H1 (cell line): ENCODE measurements at regions not wholly inside any gene's neighbourhood (a gene's known extent, or its start where the extent isn't known, plus 50 kb on each side); places are given as distances from the start of the nearest gene placed in this dataset.

Source experiments
- CTCF ChIA-PET: fragments of 300-600 bp; sonication (Branson Sonifier 250); formaldehyde crosslinking; loops from one replicate; lab custom pipeline; 2021; ENCODE audit not compliant: partially characterized antibody; lab: Charles Lee
- POLR2A ChIA-PET: fragments of 300-600 bp; sonication (Branson Sonifier 250); formaldehyde crosslinking; loops from one replicate; lab custom pipeline; 2021; ENCODE audit warnings: inconsistent platforms; ENCODE audit not compliant: partially characterized antibody; lab: Charles Lee
- DNase-seq, 2 experiments: peaks; one replicate each; pipeline versions ENCODE4 v3.0.0 to v3.0.0-alpha.2; 2010 to 2022; ENCODE audit warnings: low spot score in 2 of 2, low read depth in 1 of 2, mixed read lengths in 1 of 2
- FAIRE-seq: peaks from 2 replicates; lab custom pipeline; 2011; peaks lifted over from hg19 to GRCh38; lab: Jason Lieb, UNC
- H2AFZ ChIP-seq: 2 replicates; pipeline ENCODE4 v1.8.1; 2012; ENCODE audit warnings: low read length, inconsistent platforms
- H2AK5ac ChIP-seq: 2 replicates; pipeline ENCODE4 v1.6.1; 2013; ENCODE audit warnings: low read depth, low read length
- H2BK120ac ChIP-seq: replicated peaks from 2 replicates; pipeline ENCODE3; 2013; ENCODE audit warnings: low read depth, low read length, inconsistent platforms
- H2BK12ac ChIP-seq: 2 replicates; pipeline ENCODE4 v1.6.1; 2013; ENCODE audit warnings: low read depth, low read length
- H2BK15ac ChIP-seq: 2 replicates; pipeline ENCODE4 v1.6.1; 2013; ENCODE audit warnings: low read length
- H2BK20ac ChIP-seq: 2 replicates; pipeline ENCODE4 v1.6.1; 2013; ENCODE audit warnings: low read length
- H2BK5ac ChIP-seq: 2 replicates; pipeline ENCODE4 v1.6.1; 2013; ENCODE audit warnings: low read depth, low read length
- H3K14ac ChIP-seq: 2 replicates; pipeline ENCODE4 v1.6.1; 2013; ENCODE audit warnings: inconsistent platforms; ENCODE audit not compliant: insufficient read length
- H3K18ac ChIP-seq: 2 replicates; pipeline ENCODE4 v1.6.1; 2013; ENCODE audit warnings: low read length; ENCODE audit errors: extremely low read depth
- H3K23ac ChIP-seq: 2 replicates; pipeline ENCODE4 v1.6.1; 2013; ENCODE audit warnings: inconsistent platforms; ENCODE audit not compliant: insufficient read length
- H3K23me2 ChIP-seq: 2 replicates; pipeline ENCODE4 v1.6.1; 2013; ENCODE audit warnings: low read depth, low read length
- H3K27ac ChIP-seq: 2 replicates; pipeline ENCODE4 v1.6.1; 2011; ENCODE audit warnings: low read depth, low read length, inconsistent platforms
- H3K27me3 ChIP-seq, 4 experiments: replicated peaks in 1 of 4; 1 replicate in 1 of 4; 2 replicates in 3 of 4; pipeline versions ENCODE4 v1.6.1 to v1.8.1; 2011 to 2013; ENCODE audit warnings: low read length in 3 of 4, mild to moderate bottlenecking in 3 of 4, inconsistent platforms in 2 of 4, mixed read lengths in 2 of 4, moderate library complexity in 1 of 4; ENCODE audit not compliant: control insufficient read depth in 3 of 4, insufficient read depth in 3 of 4; ENCODE audit errors: extremely low read depth in 1 of 4
- H3K36me3 ChIP-seq, 4 experiments: 2 replicates each; pipeline versions ENCODE4 v1.6.1 to v1.8.1; 2011 to 2013; ENCODE audit warnings: mild to moderate bottlenecking in 4 of 4, low read length in 3 of 4, moderate library complexity in 2 of 4, control low read depth in 1 of 4, inconsistent platforms in 1 of 4; ENCODE audit not compliant: insufficient read depth in 4 of 4, control insufficient read depth in 2 of 4
- H3K4ac ChIP-seq: replicated peaks from 2 replicates; pipeline ENCODE3; 2013; ENCODE audit warnings: low read length, low read depth, mixed read lengths, inconsistent platforms; ENCODE audit not compliant: insufficient read length
- H3K4me1 ChIP-seq, 4 experiments: replicated peaks in 1 of 4; 1 replicate in 1 of 4; 2 replicates in 3 of 4; pipeline versions ENCODE4 v1.6.1 to v1.8.1; 2011 to 2013; ENCODE audit warnings: low read length in 3 of 4, inconsistent platforms in 2 of 4, mixed read lengths in 1 of 4; ENCODE audit not compliant: insufficient read depth in 4 of 4, control insufficient read depth in 3 of 4
- H3K4me2 ChIP-seq, 2 experiments: 2 replicates each; pipeline versions ENCODE4 v1.6.1 to v1.8.1; 2011 to 2013; ENCODE audit warnings: low read depth in 2 of 2, low read length in 2 of 2, control low read depth in 1 of 2, inconsistent platforms in 1 of 2, mild to moderate bottlenecking in 1 of 2; ENCODE audit not compliant: insufficient read depth in 1 of 2
- H3K4me3 ChIP-seq, 4 experiments: fragments of 200-600, 300-600 bp in 1 of 4; sonication (generic), shearing (Covaris generic), sonication (Bioruptor Twin) in 1 of 4; 2 replicates each; pipeline versions ENCODE4 v1.5.1 to v1.8.1; 2011 to 2016; ENCODE audit warnings: low read length in 4 of 4, low read depth in 3 of 4, control low read depth in 2 of 4, inconsistent platforms in 2 of 4, mild to moderate bottlenecking in 2 of 4, mixed read lengths in 1 of 4, moderate library complexity in 1 of 4; ENCODE audit not compliant: insufficient read depth in 2 of 4; ENCODE audit errors: extremely low read depth in 1 of 4
- H3K56ac ChIP-seq: replicated peaks from 2 replicates; pipeline ENCODE3; 2013; ENCODE audit warnings: low read depth, mild to moderate bottlenecking, mixed read lengths, low read length, inconsistent platforms; ENCODE audit not compliant: insufficient read length
- H3K79me1 ChIP-seq: 2 replicates; pipeline ENCODE4 v1.6.1; 2013; ENCODE audit warnings: low read depth, low read length, control low read depth
- H3K79me2 ChIP-seq, 2 experiments: 2 replicates each; pipeline versions ENCODE4 v1.6.1 to v1.8.1; 2012 to 2013; ENCODE audit warnings: low read length in 2 of 2, mild to moderate bottlenecking in 2 of 2, inconsistent platforms in 1 of 2; ENCODE audit not compliant: insufficient read depth in 2 of 2, control insufficient read depth in 1 of 2
- H3K9ac ChIP-seq, 4 experiments: replicated peaks in 1 of 4; 1 replicate in 1 of 4; 2 replicates in 3 of 4; pipeline versions ENCODE4 v1.6.1 to v1.8.1; 2011 to 2013; ENCODE audit warnings: low read depth in 3 of 4, low read length in 3 of 4, control low read depth in 2 of 4, mild to moderate bottlenecking in 2 of 4, moderate library complexity in 2 of 4, inconsistent platforms in 1 of 4; ENCODE audit errors: extremely low read depth in 1 of 4
- H3K9me3 ChIP-seq, 2 experiments: 2 replicates each; pipeline versions ENCODE4 v1.6.1 to v1.8.1; 2012 to 2013; ENCODE audit warnings: mild to moderate bottlenecking in 2 of 2, moderate library complexity in 2 of 2, control low read depth in 1 of 2, inconsistent platforms in 1 of 2, low read depth in 1 of 2, low read length in 1 of 2, mixed read lengths in 1 of 2; ENCODE audit not compliant: insufficient read depth in 2 of 2
- H4K20me1 ChIP-seq, 2 experiments: replicated peaks in 1 of 2; 2 replicates each; pipeline versions ENCODE3 to v1.8.1; 2011 to 2013; ENCODE audit warnings: inconsistent platforms in 2 of 2, low read length in 2 of 2, mild to moderate bottlenecking in 1 of 2; ENCODE audit not compliant: insufficient read depth in 2 of 2, control insufficient read depth in 1 of 2
- H4K5ac ChIP-seq: 2 replicates; pipeline ENCODE4 v1.6.1; 2013; ENCODE audit warnings: low read length, low read depth, mixed read lengths, inconsistent platforms; ENCODE audit not compliant: insufficient read length
- H4K8ac ChIP-seq: 2 replicates; pipeline ENCODE4 v1.8.0; 2013; ENCODE audit warnings: mild to moderate bottlenecking, moderate library complexity, low read length, inconsistent platforms; ENCODE audit not compliant: insufficient read depth; ENCODE audit errors: extremely low read depth
- H4K91ac ChIP-seq: replicated peaks from 2 replicates; pipeline ENCODE3; 2013; ENCODE audit warnings: low read length, mixed read lengths, inconsistent platforms; ENCODE audit not compliant: insufficient read length
- ATF3 ChIP-seq: IDR thresholded peaks from 2 replicates; pipeline ENCODE4 v1.6.1; 2011; ENCODE audit warnings: low read depth, mild to moderate bottlenecking, low read length; ENCODE audit not compliant: insufficient read depth
- BACH1 ChIP-seq: IDR thresholded peaks from 2 replicates; pipeline ENCODE4 v1.6.1; 2012; ENCODE audit warnings: low read length, improper control_type of control experiment
- CTBP2 ChIP-seq: IDR thresholded peaks from 2 replicates; pipeline ENCODE4 v1.7.0; 2011; ENCODE audit warnings: borderline replicate concordance, mild to moderate bottlenecking, moderate library complexity, mixed read lengths, low read length; ENCODE audit not compliant: insufficient read depth, insufficient read length
- KDM5A ChIP-seq: fragments of 200-600 bp; IDR thresholded peaks from 2 replicates; pipeline ENCODE4 v1.7.1; 2012; ENCODE audit warnings: mild to moderate bottlenecking, low read length, inconsistent platforms, mixed read lengths
- RXRA ChIP-seq: IDR thresholded peaks from 2 replicates; pipeline ENCODE4 v1.6.1; 2011; ENCODE audit warnings: low read depth, mild to moderate bottlenecking, low read length, moderate library complexity; ENCODE audit not compliant: insufficient read depth
- SIN3A ChIP-seq, 2 experiments: IDR thresholded peaks in 1 of 2; conservative IDR thresholded peaks in 1 of 2; 2 replicates each; pipeline ENCODE4 v1.6.1; 2011 to 2012; ENCODE audit warnings: low read length in 2 of 2, improper control_type of control experiment in 1 of 2, low read depth in 1 of 2, mild to moderate bottlenecking in 1 of 2
- WGBS, 2 experiments: shearing (Covaris generic) in 1 of 2; methylation state at CpG; one replicate each; pipeline versions ENCODE4 v1.1.6 to v1.1.7; 2013 to 2015; ENCODE audit warnings: low lambda C conversion rate in 2 of 2, mixed read lengths in 2 of 2, inconsistent platforms in 1 of 2, low coverage in 1 of 2, missing lambda C conversion rate in 1 of 2; ENCODE audit not compliant: insufficient replicate concordance in 2 of 2, insufficient coverage in 1 of 2, insufficient read length in 1 of 2; ENCODE audit errors: extremely low coverage in 1 of 2, missing lambda C conversion rate in 1 of 2; 5-methylcytosine and 5-hydroxymethylcytosine counted together

- H2BK20ac ChIP-seq = no peak overlapping the region
- no peak overlapping the region for H4K5ac ChIP-seq
- DNase-seq (no peak), FAIRE-seq (no peak)
- H3K79me1 ChIP-seq = no peaks in the 10 kb centered on the region
- H3K56ac ChIP-seq = no peak overlapping the region
- H3K18ac ChIP-seq = no peak overlapping the region
- H3K14ac ChIP-seq = no peak overlapping the region
- H2AK5ac ChIP-seq = no peak overlapping the region
- H4K91ac ChIP-seq = no peak overlapping the region
- H3K36me3 ChIP-seq = no peaks in the 10 kb centered on the region
- ChIA-PET POLR2A (no interaction called here), CTCF (no interaction called here)
- no peak overlapping the region for H2BK15ac ChIP-seq
- TF ChIP-seq BACH1 = no peak
- no peak for TF ChIP-seq ATF3
- TF ChIP-seq SIN3A (conservative IDR thresholded peaks at IDR 0.05 in 1 of 2, IDR thresholded peaks at IDR 0.05 in 1 of 2; ENCODE audit: low read depth in 1 of 2, low read length in 2 of 2) = no peak
- no peak for TF ChIP-seq CTBP2
- TF ChIP-seq KDM5A = no peak
- TF ChIP-seq RXRA = no peak
- H3K4ac ChIP-seq = no peak overlapping the region
- no peak overlapping the region for H2AFZ ChIP-seq
- H3K4me3 ChIP-seq = no peak overlapping the region
- H3K79me2 ChIP-seq = no peaks in the 10 kb centered on the region
- no peak overlapping the region for H2BK12ac ChIP-seq
- H4K8ac ChIP-seq = no peak overlapping the region
- H3K4me1 ChIP-seq = no peaks in the 10 kb centered on the region
- no peak overlapping the region for H2BK120ac ChIP-seq
- no peak overlapping the region for H3K9ac ChIP-seq
- no peak overlapping the region for H3K27ac ChIP-seq
- no peaks in the 10 kb centered on the region for H3K27me3 ChIP-seq
- H3K23ac ChIP-seq = no peak overlapping the region
- no peaks in the 10 kb centered on the region for H4K20me1 ChIP-seq
- WGBS, 2 experiments = 95% methylated on average over 2 of the region's 2 CpGs; no CpG with 5 or more reads in 1 of the 2 experiments
- no peaks in the 10 kb centered on the region for H3K9me3 ChIP-seq
- H3K23me2 ChIP-seq = no peaks in the 10 kb centered on the region
- no peak overlapping the region for H2BK5ac ChIP-seq
- no peak overlapping the region for H3K4me2 ChIP-seq
These were observed 584.3 kb upstream of the SLITRK6 start for GRCh38 chr13:86383561-86383960.
